K562 (cell line): ENCODE measurements at regions not wholly inside any gene's neighbourhood (a gene's known extent, or its start where the extent isn't known, plus 50 kb on each side); places are given as distances from the start of the nearest gene placed in this dataset.

ENCODE experiments used
- ATAC-seq: fragments of 200-7000 bp; cut with Tn5 transposase; 3 replicates; pipeline ENCODE4 v1.9.1; 2020; ENCODE audit warnings: moderate library complexity
- BruUV-seq: library from RNA; stranded (reverse); fragments of 400-500 nt; replicated peaks from 2 replicates; lab custom pipeline; 2021; lab: Mats Ljungman, UMichigan
- CTCF ChIA-PET: fragments of 300-600 bp; formaldehyde crosslinking; extraction: SDS; loops from one replicate; lab custom pipeline; 2021; ENCODE audit warnings: low intra/inter-chr PET ratio; lab: Yijun Ruan, JAX
- POLR2A ChIA-PET: fragments of 300-600, 350-650 bp; sonication (Branson Sonifier 250); formaldehyde crosslinking; extraction: SDS; loops from one replicate; lab custom pipeline; 2021; ENCODE audit warnings: antibody characterized with exemption, inconsistent platforms; lab: Yijun Ruan, JAX
- DNase-seq, 4 experiments: peaks; one replicate each; pipeline versions ENCODE4 v3.0.0 to v3.0.0-alpha.2; 2011 to 2018; ENCODE audit warnings: low spot score in 3 of 4, mixed read lengths in 3 of 4; ENCODE audit errors: extremely low read depth in 1 of 4
- FAIRE-seq: peaks from 2 replicates; lab custom pipeline; 2011; peaks lifted over from hg19 to GRCh38; lab: Jason Lieb, UNC
- H2AFZ ChIP-seq: 2 replicates; pipeline ENCODE4 v1.6.0; 2011; ENCODE audit warnings: low read depth, low read length, control low read depth, inconsistent platforms
- H3K27ac ChIP-seq: fragments of 200-600 bp; 3 replicates; pipeline ENCODE4 v1.8.0; 2011; ENCODE audit warnings: low read depth, mild to moderate bottlenecking, control low read depth, inconsistent platforms, low read length, moderate library complexity, mixed read lengths; ENCODE audit errors: extremely low read depth
- H3K27me3 ChIP-seq, 2 experiments: fragments of 300-600 bp in 1 of 2; 2 replicates in 1 of 2; 3 replicates in 1 of 2; pipeline versions ENCODE4 v1.6.0 to v1.8.0; 2011; ENCODE audit warnings: inconsistent platforms in 2 of 2, low read length in 2 of 2, mild to moderate bottlenecking in 1 of 2, mixed read lengths in 1 of 2, moderate library complexity in 1 of 2; ENCODE audit not compliant: control insufficient read depth in 2 of 2, insufficient read depth in 2 of 2
- H3K36me3 ChIP-seq: fragments of 300-600 bp; 3 replicates; pipeline ENCODE4 v1.8.0; 2011; ENCODE audit warnings: mild to moderate bottlenecking, low read length, inconsistent platforms; ENCODE audit not compliant: control insufficient read depth, insufficient read depth
- H3K4me1 ChIP-seq, 2 experiments: fragments of 200-600 bp in 1 of 2; replicated peaks in 1 of 2; 2 replicates in 1 of 2; 3 replicates in 1 of 2; pipeline versions ENCODE4 v1.5.1 to v1.8.0; 2011; ENCODE audit warnings: inconsistent platforms in 2 of 2, low read length in 2 of 2, mild to moderate bottlenecking in 1 of 2, mixed read lengths in 1 of 2, moderate library complexity in 1 of 2; ENCODE audit not compliant: control insufficient read depth in 2 of 2, insufficient read depth in 2 of 2
- H3K4me2 ChIP-seq: 2 replicates; pipeline ENCODE4 v1.6.1; 2011; ENCODE audit warnings: low read length, control low read depth, inconsistent platforms, mixed read lengths; ENCODE audit not compliant: insufficient read depth
- H3K4me3 ChIP-seq: fragments of 200-600 bp; sonication (generic), shearing (Covaris generic); 2 replicates; pipeline ENCODE4 v1.5.1; 2016; ENCODE audit warnings: control low read depth, inconsistent platforms
- H3K79me2 ChIP-seq: fragments of 200-600 bp; 3 replicates; pipeline ENCODE4 v1.8.0; 2011; ENCODE audit warnings: low read length, inconsistent platforms; ENCODE audit not compliant: control insufficient read depth, insufficient read depth
- H3K9ac ChIP-seq, 2 experiments: 2 replicates each; pipeline versions ENCODE4 v1.6.0 to v1.6.1; 2011; ENCODE audit warnings: low read depth in 2 of 2, low read length in 2 of 2, control low read depth in 1 of 2, inconsistent platforms in 1 of 2, mild to moderate bottlenecking in 1 of 2, mixed read lengths in 1 of 2; ENCODE audit not compliant: insufficient read depth in 1 of 2
- H3K9me1 ChIP-seq: one replicate; pipeline ENCODE4 v1.6.0; 2011; ENCODE audit warnings: inconsistent platforms, mild to moderate bottlenecking, low read length, moderate library complexity; ENCODE audit not compliant: control insufficient read depth, insufficient read depth
- H3K9me3 ChIP-seq: replicated peaks from 2 replicates; pipeline ENCODE4 v1.5.1; 2011; ENCODE audit warnings: low read depth, low read length, inconsistent platforms; ENCODE audit not compliant: control insufficient read depth, insufficient read depth
- H4K20me1 ChIP-seq: replicated peaks from 2 replicates; pipeline ENCODE4 v1.6.1; 2011; ENCODE audit warnings: low read length, inconsistent platforms, mixed read lengths; ENCODE audit not compliant: control insufficient read depth, insufficient read depth
- BACH1 ChIP-seq: fragments of 200-800 bp; sonication (Bioruptor generic); IDR thresholded peaks from 2 replicates; pipeline ENCODE4 v1.6.1; 2016; ENCODE audit warnings: missing genetic modification characterization, missing compliant biosample characterization
- CTCFL ChIP-seq: IDR thresholded peaks from 2 replicates; pipeline ENCODE4 v1.6.1; 2011; ENCODE audit warnings: borderline replicate concordance, low read depth, mild to moderate bottlenecking, moderate library complexity, low read length; ENCODE audit not compliant: insufficient read depth, poor library complexity, severe bottlenecking
- HNRNPUL1 ChIP-seq: fragments of 200-400 bp; formaldehyde crosslinking; IDR thresholded peaks from 2 replicates; pipeline ENCODE4 v1.6.1; 2017; ENCODE audit warnings: low read length
- ID3 ChIP-seq, 2 experiments: fragments of 250-450 bp in 1 of 2; fragments of 450-650 bp in 1 of 2; sonication (Bioruptor Pico) in 1 of 2; IDR thresholded peaks; 2 replicates each; pipeline versions ENCODE4 v1.6.1 to v1.8.0; 2016 to 2021; ENCODE audit warnings: mild to moderate bottlenecking in 2 of 2, moderate library complexity in 2 of 2, missing compliant biosample characterization in 1 of 2, missing genetic modification characterization in 1 of 2
- MECOM ChIP-seq: fragments of 250-450 bp; sonication (Bioruptor Pico); IDR thresholded peaks from 2 replicates; pipeline ENCODE4 v1.8.0; 2022; ENCODE audit warnings: inconsistent platforms
- NFYB ChIP-seq: IDR thresholded peaks from 2 replicates; pipeline ENCODE4 v1.6.1; 2011; ENCODE audit warnings: mild to moderate bottlenecking, moderate library complexity; ENCODE audit not compliant: insufficient read length; ENCODE audit errors: extremely low read depth
- SNIP1 ChIP-seq: fragments of 450-650 bp; IDR thresholded peaks from 2 replicates; pipeline ENCODE4 v1.7.1; 2017; ENCODE audit warnings: low read depth, mild to moderate bottlenecking
- THRB ChIP-seq: fragments of 450-650 bp; formaldehyde crosslinking; conservative IDR thresholded peaks from 2 replicates; pipeline ENCODE4 v1.4.0; 2022; ENCODE audit warnings: mild to moderate bottlenecking, missing genetic modification characterization
- ZNF146 ChIP-seq: IDR thresholded peaks from one replicate; pipeline ENCODE4 v1.6.1; 2018; ENCODE audit warnings: missing compliant biosample characterization; ENCODE audit not compliant: unreplicated experiment
- ZNF398 ChIP-seq: fragments of 250-450 bp; sonication (Bioruptor Pico); IDR thresholded peaks from 2 replicates; pipeline ENCODE4 v1.8.0; 2021; ENCODE audit warnings: moderate library complexity, mild to moderate bottlenecking, inconsistent platforms
- ZNF655 ChIP-seq: fragments of 250-450 bp; sonication (Bioruptor Pico); IDR thresholded peaks from 2 replicates; pipeline ENCODE4 v1.5.0; 2021
- WGBS: fragments of 100-300 bp; shearing (Covaris generic); methylation state at CpG from one replicate; pipeline ENCODE4 v1.1.6; 2016; ENCODE audit warnings: low coverage, mixed read lengths; ENCODE audit not compliant: insufficient coverage; ENCODE audit errors: missing lambda C conversion rate; 5-methylcytosine and 5-hydroxymethylcytosine counted together
- in situ Hi-C: fragments of 300-500 bp; cut with MboI; formaldehyde crosslinking; loops from 4 replicates; pipeline ENCODE4 v1.15.0; 2018; ENCODE audit warnings: inconsistent platforms, mixed read lengths
- intact Hi-C: fragments of 100-400 bp; cut with micrococcal nuclease; formaldehyde crosslinking; loops from 2 replicates; pipeline ENCODE4 v1.14.2; 2022

GRCh38 chr2:228767196-228767595 is 503.9 kb downstream of the PID1 start:
- FAIRE-seq (no peak), DNase-seq (no peak)

More at GRCh38 chr2:228767196-228767595, 503.9 kb downstream of the PID1 start:
- Histone ChIP-seq H3K36me3 (no peaks in the 10 kb centered on the region), H3K9me1 (no peaks in the 10 kb centered on the region), H3K4me2 (no peak overlapping the region), H3K79me2 (no peaks in the 10 kb centered on the region), H3K4me1 (no peaks in the 10 kb centered on the region), H3K9ac (no peak overlapping the region), H3K9me3 (no peaks in the 10 kb centered on the region), H4K20me1 (no peaks in the 10 kb centered on the region), H2AFZ (no peak overlapping the region), H3K27ac (no peak overlapping the region), H3K27me3 (no peaks in the 10 kb centered on the region), H3K4me3 (no peak overlapping the region)
- in situ Hi-C loops = no loop called here
- TF ChIP-seq ZNF146 = no peak
- no peak for TF ChIP-seq SNIP1
- no peak for TF ChIP-seq ZNF398 (CRISPR knock-in tag)
- no peak for TF ChIP-seq HNRNPUL1
- no peak for TF ChIP-seq CTCFL
- no peak for TF ChIP-seq MECOM
- no peak for TF ChIP-seq ZNF655 (CRISPR knock-in tag)
- TF ChIP-seq THRB (CRISPR knock-in tag) = no peak
- TF ChIP-seq ID3 (CRISPR knock-in tag; IDR thresholded peaks at IDR 0.05) = no peak
- TF ChIP-seq ID3 (tag; IDR thresholded peaks at IDR 0.05) = no peak
- TF ChIP-seq NFYB = no peak
- no peak for TF ChIP-seq BACH1
- POLR2A ChIA-PET = no interaction called here
- intact Hi-C loops = no loop called here
- CTCF ChIA-PET = no interaction called here
- 4% methylated on average over 2 of the region's 2 CpGs for WGBS
- no peak for ATAC-seq
- BruUV-seq = no TSS peak
